Tibial artery (tissue), 4 donors: ENCODE measurements at regions not wholly inside any gene's neighbourhood (a gene's known extent, or its start where the extent isn't known, plus 50 kb on each side); places are given as distances from the start of the nearest gene placed in this dataset.

Source experiments
- DNase-seq, 2 donors: peaks; one replicate each; pipeline ENCODE4 v3.0.0-alpha.2; 2019
- H3K27ac ChIP-seq, 2 donors: fragments of 200-600 bp; sonication (generic) in 1 of 2; 1 replicate in 1 of 2; 2 replicates in 1 of 2; pipeline ENCODE4 v1.5.1; 2018 to 2019; ENCODE audit warnings: mild to moderate bottlenecking in 1 of 2
- H3K27me3 ChIP-seq, 2 donors: fragments of 200-600 bp; sonication (generic) in 1 of 2; one replicate each; pipeline versions ENCODE4 v1.5.1 to v1.6.0; 2016 to 2019
- H3K36me3 ChIP-seq, 3 donors: fragments of 200-600 bp; sonication (generic) in 2 of 3; one replicate each; pipeline ENCODE4 v1.5.1; 2016 to 2019; ENCODE audit warnings: mild to moderate bottlenecking in 2 of 3
- H3K4me1 ChIP-seq, 4 donors: fragments of 200-600 bp; sonication (generic) in 2 of 4; 1 replicate in 3 of 4; 2 replicates in 1 of 4; pipeline ENCODE4 v1.5.1; 2016 to 2019
- H3K4me3 ChIP-seq, 2 donors: fragments of 200-600 bp; sonication (generic) in 1 of 2; 1 replicate in 1 of 2; 2 replicates in 1 of 2; pipeline ENCODE4 v1.5.1; 2018 to 2019; ENCODE audit warnings: mild to moderate bottlenecking in 2 of 2
- H3K9me3 ChIP-seq, 3 donors: fragments of 200-600 bp; sonication (generic) in 1 of 3; one replicate each; pipeline ENCODE4 v1.5.1; 2016 to 2019
- CTCF ChIP-seq, 2 experiments: fragments of 200-600 bp in 1 of 2; fragments of 450-650 bp in 1 of 2; IDR thresholded peaks; one replicate each; pipeline ENCODE4 v1.5.1; 2017 to 2019; ENCODE audit warnings: antibody characterized with exemption in 2 of 2, mild to moderate bottlenecking in 1 of 2, moderate library complexity in 1 of 2
- intact Hi-C: fragments of 100-400 bp; cut with DNase I; formaldehyde crosslinking; loops from one replicate; pipeline ENCODE4 v1.15.0; 2023; ENCODE audit warnings: low total_unique reads

GRCh38 chrY:19307627-19308026 is 436.9 kb downstream of the KDM5D start:
- Histone ChIP-seq H3K27me3 (no peaks in the 10 kb centered on the region), H3K27ac (no peak overlapping the region), H3K4me3 (no peak overlapping the region), H3K9me3 (no peaks in the 10 kb centered on the region), H3K4me1 (no peaks in the 10 kb centered on the region), H3K36me3 (no peaks in the 10 kb centered on the region)
- no peak for TF ChIP-seq CTCF (IDR thresholded peaks at IDR 0.05)
- no peak for DNase-seq
- intact Hi-C loops = no loop called here

- H3K27ac ChIP-seq = no peak overlapping the region
- no peaks in the 10 kb centered on the region for H3K4me1 ChIP-seq
- no peak overlapping the region for H3K4me3 ChIP-seq
- no peaks in the 10 kb centered on the region for H3K36me3 ChIP-seq
- intact Hi-C loops = no loop called here
- no peaks in the 10 kb centered on the region for H3K27me3 ChIP-seq
- no peaks in the 10 kb centered on the region for H3K9me3 ChIP-seq
- DNase-seq = no peak
- TF ChIP-seq CTCF (IDR thresholded peaks at IDR 0.05) = no peak
Measured at GRCh38 chrY:19303136-19303535, 441.4 kb downstream of the KDM5D start.

- DNase-seq = no peak
- no peak for TF ChIP-seq CTCF (IDR thresholded peaks at IDR 0.05)
- no peak overlapping the region for H3K4me3 ChIP-seq
- no peak overlapping the region for H3K27ac ChIP-seq
- H3K4me1 ChIP-seq = no peaks in the 10 kb centered on the region
- H3K36me3 ChIP-seq = no peaks in the 10 kb centered on the region
- no peaks in the 10 kb centered on the region for H3K27me3 ChIP-seq
- intact Hi-C loops = no loop called here
- H3K9me3 ChIP-seq = no peaks in the 10 kb centered on the region
Measured at GRCh38 chrY:19290925-19291324, 453.6 kb downstream of the KDM5D start.

- TF ChIP-seq CTCF (IDR thresholded peaks at IDR 0.05) = no peak
- intact Hi-C loops = no loop called here
- Histone ChIP-seq H3K9me3 (no peaks in the 10 kb centered on the region), H3K27me3 (no peaks in the 10 kb centered on the region), H3K4me3 (no peak overlapping the region), H3K27ac (no peak overlapping the region), H3K36me3 (no peaks in the 10 kb centered on the region), H3K4me1 (no peaks in the 10 kb centered on the region)
- no peak for DNase-seq
Measured at GRCh38 chrY:19274076-19274475, 470.4 kb downstream of the KDM5D start.

- Histone ChIP-seq H3K27me3 (no peaks in the 10 kb centered on the region), H3K9me3 (no peaks in the 10 kb centered on the region), H3K27ac (no peak overlapping the region), H3K4me3 (no peak overlapping the region), H3K36me3 (no peaks in the 10 kb centered on the region), H3K4me1 (no peaks in the 10 kb centered on the region)
- TF ChIP-seq CTCF (IDR thresholded peaks at IDR 0.05) = no peak
- intact Hi-C loops = no loop called here
- DNase-seq = no peak
Measured at GRCh38 chrY:19268331-19268730, 476.2 kb downstream of the KDM5D start.

GRCh38 chrY:19265404-19265803 is 479.1 kb downstream of the KDM5D start:
- intact Hi-C loops = no loop called here
- no peak for DNase-seq
- Histone ChIP-seq H3K27me3 (no peaks in the 10 kb centered on the region), H3K36me3 (no peaks in the 10 kb centered on the region), H3K4me1 (no peaks in the 10 kb centered on the region), H3K27ac (no peak overlapping the region), H3K4me3 (no peak overlapping the region), H3K9me3 (no peaks in the 10 kb centered on the region)
- no peak for TF ChIP-seq CTCF (IDR thresholded peaks at IDR 0.05)
